Sigmoid colon (tissue), 6 donors: ENCODE measurements at regions not wholly inside any gene's neighbourhood (a gene's known extent, or its start where the extent isn't known, plus 50 kb on each side); places are given as distances from the start of the nearest gene placed in this dataset.

Experiments used
- DNase-seq: peaks from one replicate; pipeline ENCODE4 v3.0.0-alpha.2; 2019
- H3K27ac ChIP-seq, 4 donors: fragments of 200-600 bp; sonication (generic); one replicate each; pipeline ENCODE4 v1.5.1; 2016 to 2019; ENCODE audit warnings: mild to moderate bottlenecking in 1 of 4
- H3K27me3 ChIP-seq, 3 donors: fragments of 200-600 bp; sonication (generic); one replicate each; pipeline ENCODE4 v1.5.1; 2019; ENCODE audit warnings: mild to moderate bottlenecking in 1 of 3
- H3K36me3 ChIP-seq, 4 donors: fragments of 200-600 bp; sonication (generic); one replicate each; pipeline ENCODE4 v1.5.1; 2016 to 2019
- H3K4me1 ChIP-seq, 4 donors: fragments of 200-600 bp; sonication (generic); one replicate each; pipeline ENCODE4 v1.5.1; 2017 to 2019
- H3K4me3 ChIP-seq, 4 donors: fragments of 200-600 bp; sonication (generic); one replicate each; pipeline ENCODE4 v1.5.1; 2017 to 2019; ENCODE audit warnings: mild to moderate bottlenecking in 2 of 4, moderate library complexity in 1 of 4
- H3K9me3 ChIP-seq, 4 donors: fragments of 200-600 bp in 3 of 4; sonication (generic) in 3 of 4; one replicate each; pipeline versions ENCODE4 v1.5.1 to v1.6.1; 2013 to 2019
- EP300 ChIP-seq, 4 donors: sonication (generic); formaldehyde crosslinking; IDR thresholded peaks; one replicate each; pipeline ENCODE4 v1.6.1; 2017; ENCODE audit warnings: antibody characterized with exemption in 4 of 4
- POLR2A ChIP-seq, 2 donors: fragments of 450-650 bp; IDR thresholded peaks; one replicate each; pipeline ENCODE4 v1.6.1; 2016; ENCODE audit warnings: antibody characterized with exemption in 2 of 2, mild to moderate bottlenecking in 2 of 2, moderate library complexity in 2 of 2
- POLR2AphosphoS5 ChIP-seq, 4 donors: sonication (generic); formaldehyde crosslinking; IDR thresholded peaks; one replicate each; pipeline ENCODE4 v1.6.1; 2017; ENCODE audit warnings: antibody characterized with exemption in 4 of 4
- WGBS, 2 donors: extraction: QIAGEN DNeasy Blood & Tissue Kit; methylation state at CpG; one replicate each; pipeline ENCODE4 v1.1.7; 2013; 5-methylcytosine and 5-hydroxymethylcytosine counted together
- intact Hi-C: fragments of 100-400 bp; cut with DNase I; formaldehyde crosslinking; loops from one replicate; pipeline ENCODE4 v1.15.1; 2023
- TF ChIP-seq, protein P1 (sequence below), 4 experiments: fragments of 450-650 bp in 3 of 4; fragments of 200-600 bp in 1 of 4; IDR thresholded peaks; one replicate each; pipeline ENCODE4 v1.5.1; 2016 to 2019; ENCODE audit warnings: antibody characterized with exemption in 4 of 4, mild to moderate bottlenecking in 3 of 4, moderate library complexity in 2 of 4
- donor health status: healthy with polysubstance abuse.
- donor health status: healthy.

DNA sequence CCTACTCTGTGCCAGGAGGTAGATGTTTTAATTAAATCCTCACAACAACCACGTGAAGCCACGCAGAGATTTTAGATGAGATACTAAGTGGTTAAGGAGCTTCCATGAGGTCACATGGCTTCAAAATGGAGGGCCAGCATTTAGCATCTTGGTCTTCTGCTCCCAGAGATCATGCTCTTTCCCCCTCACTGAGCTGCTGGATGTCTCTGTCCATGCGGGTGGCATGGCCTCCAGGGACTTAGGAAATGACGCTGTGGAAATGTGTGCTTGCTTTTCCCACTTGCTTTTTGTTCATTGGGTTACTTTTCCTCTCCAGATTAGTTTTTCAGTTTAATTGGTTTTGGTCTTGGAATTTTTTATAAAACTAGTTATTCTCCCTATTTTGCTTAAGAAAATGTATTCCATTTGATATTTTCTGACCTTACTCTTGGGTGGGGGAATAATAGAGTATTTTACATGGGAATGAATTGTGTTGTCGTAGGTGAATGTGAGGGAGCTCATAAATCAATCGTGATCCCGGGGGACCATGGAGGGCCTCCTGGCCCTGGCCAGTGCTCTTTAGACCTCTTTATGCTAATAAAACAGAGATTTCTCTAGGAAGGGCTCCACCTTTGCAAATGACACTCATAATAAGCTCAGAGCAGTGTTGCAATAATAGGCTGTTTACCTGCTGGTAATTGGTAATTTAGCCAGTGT is 376.0 kb upstream of the ONECUT1 start:
- DNase-seq: no peak
- no peaks in the 10 kb centered on the region for H3K27me3 ChIP-seq
- intact Hi-C loops: no loop called here
- H3K36me3 ChIP-seq: no peaks in the 10 kb centered on the region
- 73 to 79% methylated on average over 7 of the region's 7 CpGs for WGBS, 2 donors
- H3K4me3 ChIP-seq: no peak overlapping the region
- TF ChIP-seq EP300 (IDR thresholded peaks at IDR 0.05): no peak
- TF ChIP-seq POLR2A (IDR thresholded peaks at IDR 0.05): no peak
- TF ChIP-seq, protein P1, sequence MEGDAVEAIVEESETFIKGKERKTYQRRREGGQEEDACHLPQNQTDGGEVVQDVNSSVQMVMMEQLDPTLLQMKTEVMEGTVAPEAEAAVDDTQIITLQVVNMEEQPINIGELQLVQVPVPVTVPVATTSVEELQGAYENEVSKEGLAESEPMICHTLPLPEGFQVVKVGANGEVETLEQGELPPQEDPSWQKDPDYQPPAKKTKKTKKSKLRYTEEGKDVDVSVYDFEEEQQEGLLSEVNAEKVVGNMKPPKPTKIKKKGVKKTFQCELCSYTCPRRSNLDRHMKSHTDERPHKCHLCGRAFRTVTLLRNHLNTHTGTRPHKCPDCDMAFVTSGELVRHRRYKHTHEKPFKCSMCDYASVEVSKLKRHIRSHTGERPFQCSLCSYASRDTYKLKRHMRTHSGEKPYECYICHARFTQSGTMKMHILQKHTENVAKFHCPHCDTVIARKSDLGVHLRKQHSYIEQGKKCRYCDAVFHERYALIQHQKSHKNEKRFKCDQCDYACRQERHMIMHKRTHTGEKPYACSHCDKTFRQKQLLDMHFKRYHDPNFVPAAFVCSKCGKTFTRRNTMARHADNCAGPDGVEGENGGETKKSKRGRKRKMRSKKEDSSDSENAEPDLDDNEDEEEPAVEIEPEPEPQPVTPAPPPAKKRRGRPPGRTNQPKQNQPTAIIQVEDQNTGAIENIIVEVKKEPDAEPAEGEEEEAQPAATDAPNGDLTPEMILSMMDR (IDR thresholded peaks at IDR 0.05): no peak
- H3K9me3 ChIP-seq: no peaks in the 10 kb centered on the region
- H3K4me1 ChIP-seq: no peaks in the 10 kb centered on the region
- H3K27ac ChIP-seq: no peak overlapping the region

GRCh38 chr15:53160092-53160704 is 370.1 kb upstream of the ONECUT1 start:
- TF ChIP-seq POLR2A (IDR thresholded peaks at IDR 0.05): no peak
- TF ChIP-seq, protein P1 (IDR thresholded peaks at IDR 0.05): no peak
- no peak for TF ChIP-seq POLR2AphosphoS5 (IDR thresholded peaks at IDR 0.05)
- no peak for TF ChIP-seq EP300 (IDR thresholded peaks at IDR 0.05)
- Histone ChIP-seq H3K9me3 (no peaks in the 10 kb centered on the region), H3K27me3 (no peaks in the 10 kb centered on the region), H3K36me3 (no peaks in the 10 kb centered on the region), H3K4me1 (no peaks in the 10 kb centered on the region), H3K4me3 (no peak overlapping the region), H3K27ac (no peak overlapping the region)
- WGBS, 2 donors: 62 to 68% methylated on average over 3 of the region's 3 CpGs
- intact Hi-C loops: no loop called here
- no peak for DNase-seq

- DNase-seq: no peak
- no peak overlapping the region for H3K4me3 ChIP-seq
- no peaks in the 10 kb centered on the region for H3K9me3 ChIP-seq
- no peaks in the 10 kb centered on the region for H3K4me1 ChIP-seq
- TF ChIP-seq POLR2AphosphoS5 (IDR thresholded peaks at IDR 0.05): no peak
- TF ChIP-seq EP300 (IDR thresholded peaks at IDR 0.05): no peak
- TF ChIP-seq, protein P1 (IDR thresholded peaks at IDR 0.05): no peak
- no peak for TF ChIP-seq POLR2A (IDR thresholded peaks at IDR 0.05)
- no peaks in the 10 kb centered on the region for H3K27me3 ChIP-seq
- H3K27ac ChIP-seq: no peak overlapping the region
- H3K36me3 ChIP-seq: no peaks in the 10 kb centered on the region
- intact Hi-C loops: no loop called here
Observed at GRCh38 chr15:53159458-53159857, 369.3 kb upstream of the ONECUT1 start.

- 90 to 96% methylated on average over 3 of the region's 3 CpGs for WGBS, 2 donors
- intact Hi-C loops: no loop called here
- TF ChIP-seq EP300 (IDR thresholded peaks at IDR 0.05) (no peak), POLR2A (IDR thresholded peaks at IDR 0.05) (no peak), POLR2AphosphoS5 (IDR thresholded peaks at IDR 0.05) (no peak)
- TF ChIP-seq, protein P1 (IDR thresholded peaks at IDR 0.05): no peak
Observed at GRCh38 chr15:53158995-53159394, 368.9 kb upstream of the ONECUT1 start.

More at GRCh38 chr15:53158995-53159394, 368.9 kb upstream of the ONECUT1 start:
- Histone ChIP-seq H3K27me3 (no peaks in the 10 kb centered on the region), H3K9me3 (no peaks in the 10 kb centered on the region), H3K36me3 (no peaks in the 10 kb centered on the region), H3K27ac (no peak overlapping the region), H3K4me1 (no peaks in the 10 kb centered on the region), H3K4me3 (no peak overlapping the region)
- no peak for DNase-seq
